ENCODE measurements at regions not wholly inside any gene's neighbourhood (a gene's known extent, or its start where the extent isn't known, plus 50 kb on each side); places are given as distances from the start of the nearest gene placed in this dataset.

DNA sequence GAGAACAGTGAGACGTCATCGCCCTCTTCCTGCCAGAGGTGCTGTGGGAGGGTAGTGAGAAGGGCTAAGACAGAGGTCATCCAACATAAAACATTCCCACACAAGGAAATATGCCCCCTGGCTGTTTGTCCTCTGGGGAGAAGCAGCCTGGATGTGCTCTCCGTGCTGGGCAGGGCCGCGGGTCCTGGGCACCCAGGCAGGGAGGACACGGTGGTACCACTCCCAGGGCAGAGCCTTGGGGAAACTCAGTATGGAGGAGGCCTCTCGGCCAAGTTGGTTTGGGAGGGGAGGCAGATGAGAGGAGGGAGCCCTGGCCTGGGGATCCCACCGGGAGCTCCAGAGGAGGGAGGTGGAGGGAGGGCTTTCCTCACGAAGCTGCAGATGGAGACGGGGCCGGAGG, 129.4 kb downstream of the GLRX3 start:
- TF ChIP-seq, protein P1, sequence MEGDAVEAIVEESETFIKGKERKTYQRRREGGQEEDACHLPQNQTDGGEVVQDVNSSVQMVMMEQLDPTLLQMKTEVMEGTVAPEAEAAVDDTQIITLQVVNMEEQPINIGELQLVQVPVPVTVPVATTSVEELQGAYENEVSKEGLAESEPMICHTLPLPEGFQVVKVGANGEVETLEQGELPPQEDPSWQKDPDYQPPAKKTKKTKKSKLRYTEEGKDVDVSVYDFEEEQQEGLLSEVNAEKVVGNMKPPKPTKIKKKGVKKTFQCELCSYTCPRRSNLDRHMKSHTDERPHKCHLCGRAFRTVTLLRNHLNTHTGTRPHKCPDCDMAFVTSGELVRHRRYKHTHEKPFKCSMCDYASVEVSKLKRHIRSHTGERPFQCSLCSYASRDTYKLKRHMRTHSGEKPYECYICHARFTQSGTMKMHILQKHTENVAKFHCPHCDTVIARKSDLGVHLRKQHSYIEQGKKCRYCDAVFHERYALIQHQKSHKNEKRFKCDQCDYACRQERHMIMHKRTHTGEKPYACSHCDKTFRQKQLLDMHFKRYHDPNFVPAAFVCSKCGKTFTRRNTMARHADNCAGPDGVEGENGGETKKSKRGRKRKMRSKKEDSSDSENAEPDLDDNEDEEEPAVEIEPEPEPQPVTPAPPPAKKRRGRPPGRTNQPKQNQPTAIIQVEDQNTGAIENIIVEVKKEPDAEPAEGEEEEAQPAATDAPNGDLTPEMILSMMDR (IDR thresholded peaks at IDR 0.05) = no peak
- TF ChIP-seq POLR2A (IDR thresholded peaks at IDR 0.05) = no peak
